ENCODE measurements at regions not wholly inside any gene's neighbourhood (a gene's known extent, or its start where the extent isn't known, plus 50 kb on each side); places are given as distances from the start of the nearest gene placed in this dataset.

DNA sequence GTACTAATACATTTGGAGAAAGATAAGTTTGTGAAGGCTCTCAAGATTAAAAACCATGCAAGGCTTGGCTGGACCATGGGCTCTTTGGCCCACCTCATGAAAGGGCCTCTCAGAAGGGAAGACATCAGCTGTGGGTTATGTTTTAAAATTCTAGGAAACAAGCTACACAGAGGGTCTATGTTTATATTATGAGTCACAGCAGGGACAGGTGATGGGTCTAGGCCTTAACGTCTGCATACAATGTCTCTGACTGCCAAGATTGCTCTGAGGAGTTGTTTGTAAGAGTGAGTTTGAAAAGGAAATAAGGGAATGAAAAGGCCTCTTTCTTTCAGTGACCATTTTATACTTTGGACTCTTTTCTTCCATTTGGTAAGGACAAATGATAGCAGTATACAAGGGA is 77.0 kb upstream of the ARMCX2 start (continued):
- TF ChIP-seq, protein P1, sequence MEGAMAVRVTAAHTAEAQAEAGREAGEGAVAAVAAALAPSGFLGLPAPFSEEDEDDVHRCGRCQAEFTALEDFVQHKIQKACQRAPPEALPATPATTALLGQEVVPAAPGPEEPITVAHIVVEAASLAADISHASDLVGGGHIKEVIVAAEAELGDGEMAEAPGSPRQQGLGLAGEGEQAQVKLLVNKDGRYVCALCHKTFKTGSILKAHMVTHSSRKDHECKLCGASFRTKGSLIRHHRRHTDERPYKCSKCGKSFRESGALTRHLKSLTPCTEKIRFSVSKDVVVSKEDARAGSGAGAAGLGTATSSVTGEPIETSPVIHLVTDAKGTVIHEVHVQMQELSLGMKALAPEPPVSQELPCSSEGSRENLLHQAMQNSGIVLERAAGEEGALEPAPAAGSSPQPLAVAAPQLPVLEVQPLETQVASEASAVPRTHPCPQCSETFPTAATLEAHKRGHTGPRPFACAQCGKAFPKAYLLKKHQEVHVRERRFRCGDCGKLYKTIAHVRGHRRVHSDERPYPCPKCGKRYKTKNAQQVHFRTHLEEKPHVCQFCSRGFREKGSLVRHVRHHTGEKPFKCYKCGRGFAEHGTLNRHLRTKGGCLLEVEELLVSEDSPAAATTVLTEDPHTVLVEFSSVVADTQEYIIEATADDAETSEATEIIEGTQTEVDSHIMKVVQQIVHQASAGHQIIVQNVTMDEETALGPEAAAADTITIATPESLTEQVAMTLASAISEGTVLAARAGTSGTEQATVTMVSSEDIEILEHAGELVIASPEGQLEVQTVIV (IDR thresholded peaks at IDR 0.05; ENCODE audit: borderline replicate concordance, partially characterized antibody), result no peak
- TF ChIP-seq HDAC2 (IDR thresholded peaks at IDR 0.05), result no peak
- no peak for TF ChIP-seq NFXL1 (IDR thresholded peaks at IDR 0.05; ENCODE audit: borderline replicate concordance)
- TF ChIP-seq NR2C2 (IDR thresholded peaks at IDR 0.05; ENCODE audit: borderline replicate concordance, control insufficient read depth, insufficient read length, low read depth), result no peak
- no peak for TF ChIP-seq ZBTB40 (IDR thresholded peaks at IDR 0.05; ENCODE audit: borderline replicate concordance)

DNA sequence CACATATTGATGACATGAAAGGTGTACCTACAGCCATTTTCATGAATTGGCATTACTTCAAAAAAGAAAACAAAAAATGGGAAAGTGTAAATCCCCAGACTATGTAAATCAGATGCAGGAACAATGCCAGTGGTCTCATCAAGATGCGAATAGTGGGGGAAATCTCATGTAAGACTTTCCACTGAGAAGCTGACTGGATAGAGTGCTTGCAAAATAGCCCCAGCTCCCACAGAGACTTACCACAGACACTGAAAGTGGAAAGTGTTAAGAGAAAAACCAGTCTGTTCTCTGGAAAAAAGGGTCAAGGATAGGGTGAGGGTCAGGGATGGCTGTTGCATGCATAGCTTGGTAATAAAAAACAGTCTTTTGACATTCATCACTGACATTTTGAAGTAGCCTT is 73.2 kb upstream of the ARMCX2 start:
- no peaks in the 10 kb centered on the region for H4K20me1 ChIP-seq (ENCODE audit: control insufficient read depth, insufficient read depth)
- H3K27ac ChIP-seq (ENCODE audit: control insufficient read depth, insufficient read depth), result no peak overlapping the region
- intact Hi-C loops (cut with micrococcal nuclease; ENCODE audit: unreplicated experiment), result no loop called here
- in situ Hi-C loops (cut with MboI), result no loop called here
- FAIRE-seq, result no peak
- TF ChIP-seq CHD4 (IDR thresholded peaks at IDR 0.05) (no peak), RELA (IDR thresholded peaks at IDR 0.05; ENCODE audit: borderline replicate concordance, partially characterized antibody) (no peak), IKZF2 (IDR thresholded peaks at IDR 0.05) (no peak), SREBF1 (IDR thresholded peaks at IDR 0.05; ENCODE audit: low read length) (no peak), WRNIP1 (IDR thresholded peaks at IDR 0.05; ENCODE audit: borderline replicate concordance, low read depth, low read length) (no peak), MYB (IDR thresholded peaks at IDR 0.05; ENCODE audit: borderline replicate concordance, low read depth, low read length) (no peak), CTCF (IDR thresholded peaks at IDR 0.05 in 2 of 3, conservative IDR thresholded peaks at IDR 0.05 in 1 of 3; ENCODE audit: control insufficient read depth in 2 of 3, extremely low read depth in 1 of 3, insufficient read depth in 1 of 3, low read depth in 3 of 3, low read length in 3 of 3) (no peak)
- ChIA-PET POLR2A (no interaction called here), CTCF (interaction anchor here (0.6 kb wide), 1 partner anchor 302 kb away, joined by 3 read pairs; no protein-coding TSS in a partner anchor), SMC1A (ENCODE audit: uncharacterized antibody, unreplicated experiment) (no interaction called here), RAD21 (ENCODE audit: unreplicated experiment) (no interaction called here)
- H3K36me3 ChIP-seq (ENCODE audit: control insufficient read depth in 2 of 2, insufficient read depth in 2 of 2, low read length in 1 of 2), result no peaks in the 10 kb centered on the region
- ATAC-seq, result no peak
- H3K4me1 ChIP-seq (ENCODE audit: control insufficient read depth, insufficient read depth, low read length), result no peaks in the 10 kb centered on the region
- no peak for DNase-seq (ENCODE audit: low read depth, low spot score)
- no peak overlapping the region for H3K9ac ChIP-seq (ENCODE audit: control insufficient read depth, insufficient read depth, low read length)
- H3K4me2 ChIP-seq (ENCODE audit: control insufficient read depth, insufficient read depth), result no peak overlapping the region
- no peak overlapping the region for H3K4me3 ChIP-seq
- BruUV-seq (replicated peaks), result no TSS peak
- H3K27me3 ChIP-seq (replicated peaks in 1 of 2; ENCODE audit: control insufficient read depth in 2 of 2, insufficient read depth in 2 of 2, low read length in 1 of 2), result no peaks in the 10 kb centered on the region
- H3K9me3 ChIP-seq (replicated peaks; ENCODE audit: control insufficient read depth, insufficient read depth, low read length), result no peaks in the 10 kb centered on the region
- no peak overlapping the region for H2AFZ ChIP-seq (ENCODE audit: control insufficient read depth, low read depth, low read length)
- 6% methylated on average over 1 of the region's 1 CpG for WGBS (ENCODE audit: insufficient coverage, insufficient replicate concordance, low lambda C conversion rate, missing lambda C conversion rate)
- H3K79me2 ChIP-seq (ENCODE audit: control insufficient read depth, insufficient read depth, low read length), result no peaks in the 10 kb centered on the region

All from GM12878 (cell line).